VCaP (cell line): ENCODE measurements at regions not wholly inside any gene's neighbourhood (a gene's known extent, or its start where the extent isn't known, plus 50 kb on each side); places are given as distances from the start of the nearest gene placed in this dataset.

ENCODE experiments used
- H3K27ac ChIP-seq: fragments of 450-650 bp; 2 replicates; pipeline ENCODE4 v1.5.1; 2017
- TF ChIP-seq, protein P1 (sequence below): fragments of 450-650 bp; conservative IDR thresholded peaks from 2 replicates; pipeline ENCODE4 v1.5.1; 2017; ENCODE audit warnings: mild to moderate bottlenecking, moderate library complexity

DNA sequence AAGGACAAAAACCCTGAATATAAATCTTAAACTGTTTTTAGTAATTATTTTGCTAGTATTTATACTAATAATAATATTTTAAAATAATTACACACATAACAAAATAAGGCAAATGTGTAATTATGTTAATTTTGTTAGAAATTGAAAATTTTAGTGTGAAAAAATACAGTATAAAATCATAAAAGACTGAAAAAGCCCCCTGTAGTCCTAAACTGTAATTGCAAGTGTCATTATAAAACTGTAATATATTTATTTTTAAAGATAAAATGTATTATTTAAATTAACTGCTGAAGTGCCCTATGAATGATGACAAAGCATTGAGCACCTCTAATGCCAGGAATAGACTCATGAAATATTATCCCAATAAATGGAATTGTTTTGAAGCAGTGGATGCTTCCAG is 1117.7 kb downstream of the CBLN2 start:
- TF ChIP-seq, protein P1, sequence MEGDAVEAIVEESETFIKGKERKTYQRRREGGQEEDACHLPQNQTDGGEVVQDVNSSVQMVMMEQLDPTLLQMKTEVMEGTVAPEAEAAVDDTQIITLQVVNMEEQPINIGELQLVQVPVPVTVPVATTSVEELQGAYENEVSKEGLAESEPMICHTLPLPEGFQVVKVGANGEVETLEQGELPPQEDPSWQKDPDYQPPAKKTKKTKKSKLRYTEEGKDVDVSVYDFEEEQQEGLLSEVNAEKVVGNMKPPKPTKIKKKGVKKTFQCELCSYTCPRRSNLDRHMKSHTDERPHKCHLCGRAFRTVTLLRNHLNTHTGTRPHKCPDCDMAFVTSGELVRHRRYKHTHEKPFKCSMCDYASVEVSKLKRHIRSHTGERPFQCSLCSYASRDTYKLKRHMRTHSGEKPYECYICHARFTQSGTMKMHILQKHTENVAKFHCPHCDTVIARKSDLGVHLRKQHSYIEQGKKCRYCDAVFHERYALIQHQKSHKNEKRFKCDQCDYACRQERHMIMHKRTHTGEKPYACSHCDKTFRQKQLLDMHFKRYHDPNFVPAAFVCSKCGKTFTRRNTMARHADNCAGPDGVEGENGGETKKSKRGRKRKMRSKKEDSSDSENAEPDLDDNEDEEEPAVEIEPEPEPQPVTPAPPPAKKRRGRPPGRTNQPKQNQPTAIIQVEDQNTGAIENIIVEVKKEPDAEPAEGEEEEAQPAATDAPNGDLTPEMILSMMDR: 0 out of 2 replicates have a peak, but pooled peaks have one; percentile 13
- H3K27ac ChIP-seq: no peak overlapping the region

DNA sequence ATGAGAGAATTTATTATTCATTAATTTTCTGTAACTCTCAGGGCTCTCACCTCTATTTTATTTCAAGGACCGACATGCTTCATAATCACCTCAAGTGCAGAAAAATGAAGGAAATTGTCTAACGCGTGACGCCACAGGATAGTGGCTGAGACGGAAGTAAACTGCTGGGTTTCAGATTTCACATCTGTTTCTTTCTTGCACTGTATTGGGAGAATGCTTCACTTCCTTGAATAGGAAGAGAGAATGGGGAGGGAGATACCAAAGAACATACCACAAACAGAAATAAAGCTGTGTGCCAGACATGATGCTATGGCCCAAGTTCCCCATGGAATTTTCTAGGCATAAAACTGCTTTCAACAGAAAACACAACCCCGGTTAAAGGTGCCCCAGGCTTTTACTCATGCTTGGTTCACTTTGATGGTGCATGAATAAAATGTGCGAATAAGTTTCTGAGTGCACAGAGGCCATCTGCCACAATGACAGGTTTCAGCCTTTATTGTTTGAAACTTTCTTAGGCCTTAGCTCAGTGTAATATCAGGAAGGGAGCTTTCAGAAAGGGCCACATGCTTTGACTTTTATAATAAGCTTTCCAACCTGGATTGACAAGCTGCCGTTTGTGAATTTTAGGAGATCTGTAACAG is 1116.4 kb downstream of the SOCS6 start:
- TF ChIP-seq, protein P1: no peak
- no peak overlapping the region for H3K27ac ChIP-seq

DNA sequence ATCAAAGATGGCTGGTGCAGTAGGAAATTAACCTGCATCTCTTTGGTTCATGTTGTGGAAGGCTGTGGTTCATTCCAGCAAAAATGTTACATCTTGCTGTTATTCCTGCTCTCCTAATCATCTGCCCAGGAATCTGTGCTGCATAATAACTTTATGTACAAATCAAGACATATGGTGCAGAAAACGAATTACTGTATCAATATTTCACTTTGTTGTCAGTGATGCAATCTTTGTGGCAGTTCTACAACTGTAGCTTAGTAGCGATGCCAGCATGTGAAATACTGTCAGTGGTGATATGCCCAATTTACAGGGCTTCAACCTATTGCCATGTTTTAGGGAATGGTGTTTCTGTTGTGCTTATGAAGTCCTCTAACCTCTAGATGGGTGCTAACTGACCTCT is 1114.7 kb downstream of the SOCS6 start:
- H3K27ac ChIP-seq: no peak overlapping the region
- TF ChIP-seq, protein P1: no peak

DNA sequence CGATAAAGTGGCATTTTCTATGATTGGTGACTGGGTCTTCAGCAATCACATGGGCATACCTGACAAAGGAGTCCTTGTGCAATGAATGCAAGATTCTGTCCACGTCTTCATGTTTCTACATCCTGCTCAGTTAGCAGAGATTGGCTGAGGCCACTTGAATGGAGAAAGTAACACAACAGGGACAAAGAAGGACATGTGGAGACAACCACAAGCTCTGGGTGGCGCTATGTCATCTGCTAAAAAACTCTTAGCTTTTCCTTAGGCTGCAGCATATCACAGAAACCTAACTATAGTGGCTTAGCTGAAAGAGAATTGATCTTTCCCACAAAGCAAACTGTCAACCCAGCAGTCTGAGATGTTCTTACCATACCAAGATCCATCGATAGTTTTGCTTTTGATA is 1109.7 kb downstream of the SOCS6 start:
- TF ChIP-seq, protein P1: peak; percentile 19; the same call in 1 of the 2 replicates

DNA sequence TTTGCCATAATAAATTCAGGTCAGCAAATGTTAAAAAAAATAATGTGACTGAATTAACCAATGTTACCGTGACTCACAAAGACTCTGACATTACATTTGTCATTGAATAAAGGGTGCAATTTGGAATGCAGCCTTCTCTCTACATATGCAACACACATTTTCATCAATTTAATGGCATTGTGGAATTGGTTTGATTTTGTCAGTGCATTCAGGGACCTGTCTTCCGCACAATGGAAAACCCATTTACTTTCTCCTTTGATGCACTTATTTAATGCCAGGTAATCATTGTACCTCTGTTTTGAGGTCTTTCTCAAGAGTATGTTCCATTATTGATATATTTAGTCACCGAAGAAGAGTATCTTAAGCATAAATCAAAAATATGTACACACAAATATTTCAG is 1099.3 kb downstream of the SOCS6 start:
- TF ChIP-seq, protein P1: no peak
- no peak overlapping the region for H3K27ac ChIP-seq

More for the DNA sequence above, 1109.7 kb downstream of the SOCS6 start:
- H3K27ac ChIP-seq: no peak overlapping the region

DNA sequence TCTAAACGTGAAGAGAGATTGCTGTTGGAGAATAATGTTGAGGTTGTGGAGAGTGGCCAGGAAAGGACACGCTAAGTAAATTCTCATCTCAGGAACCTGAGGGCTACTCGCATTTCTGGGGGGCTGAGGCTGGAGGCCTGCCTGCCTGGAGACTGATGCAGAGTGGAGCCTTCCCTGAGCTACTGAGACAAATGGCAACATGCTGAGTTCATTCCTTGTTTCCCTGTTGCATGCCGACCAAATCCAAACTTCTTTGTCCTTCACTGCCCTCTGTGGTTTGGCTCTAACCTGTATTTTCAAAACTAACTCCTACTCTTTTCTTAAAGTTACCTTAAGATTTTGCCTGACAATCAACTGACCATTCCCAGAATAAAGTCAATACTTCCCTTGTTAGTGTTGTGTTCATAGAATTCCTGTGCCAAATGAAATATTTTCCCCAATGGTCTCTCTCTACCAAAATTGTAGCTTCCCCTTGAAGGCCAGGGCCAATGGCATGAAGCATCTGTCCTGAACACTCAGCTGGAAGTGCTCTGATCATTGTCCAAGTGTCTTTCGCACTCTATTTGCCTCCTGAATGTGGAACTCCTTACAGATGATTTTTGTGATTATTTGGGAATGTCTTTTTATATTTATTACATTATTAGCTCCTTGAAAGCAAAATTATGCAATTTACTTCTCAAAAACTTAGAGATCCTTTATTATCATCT is 1085.6 kb downstream of the SOCS6 start:
- no peak overlapping the region for H3K27ac ChIP-seq
- TF ChIP-seq, protein P1: no peak

DNA sequence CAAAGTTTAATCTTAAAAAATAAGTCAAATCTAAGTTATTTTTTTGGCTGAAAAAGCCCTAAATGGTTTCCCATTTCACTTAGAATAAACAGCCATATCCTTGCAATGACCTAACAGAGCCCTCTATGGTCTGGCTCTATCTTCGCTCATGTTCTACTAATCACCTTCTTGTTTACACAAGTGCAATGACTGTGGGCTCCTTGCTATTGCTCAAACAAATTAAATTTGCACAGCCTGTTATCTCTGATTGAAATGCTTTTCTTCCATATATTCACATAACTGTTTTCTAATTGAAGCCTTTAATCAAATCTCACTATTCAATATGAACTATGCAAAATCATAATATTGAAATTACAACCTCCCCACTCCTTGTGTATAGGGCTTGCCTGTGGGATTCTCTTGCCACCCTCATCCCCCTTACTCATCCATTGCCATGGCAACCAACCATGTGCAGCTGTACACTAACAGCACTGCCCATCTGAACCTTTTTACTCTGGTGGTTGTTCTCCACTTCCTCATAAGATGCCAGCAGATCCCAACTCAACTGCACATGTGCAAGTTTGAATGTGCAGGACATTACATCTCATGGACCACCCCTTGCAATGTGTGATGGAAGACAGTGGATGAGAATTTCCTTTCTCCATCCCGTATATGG is 1083.2 kb downstream of the SOCS6 start:
- TF ChIP-seq, protein P1: no peak
- H3K27ac ChIP-seq: no peak overlapping the region
